DMS79 (cell line): ENCODE measurements at regions not wholly inside any gene's neighbourhood (a gene's known extent, or its start where the extent isn't known, plus 50 kb on each side); places are given as distances from the start of the nearest gene placed in this dataset.

Experiments used
- DNase-seq: peaks from one replicate; lab custom pipeline; 2025; lab: John Stamatoyannopoulos, UW

DNA sequence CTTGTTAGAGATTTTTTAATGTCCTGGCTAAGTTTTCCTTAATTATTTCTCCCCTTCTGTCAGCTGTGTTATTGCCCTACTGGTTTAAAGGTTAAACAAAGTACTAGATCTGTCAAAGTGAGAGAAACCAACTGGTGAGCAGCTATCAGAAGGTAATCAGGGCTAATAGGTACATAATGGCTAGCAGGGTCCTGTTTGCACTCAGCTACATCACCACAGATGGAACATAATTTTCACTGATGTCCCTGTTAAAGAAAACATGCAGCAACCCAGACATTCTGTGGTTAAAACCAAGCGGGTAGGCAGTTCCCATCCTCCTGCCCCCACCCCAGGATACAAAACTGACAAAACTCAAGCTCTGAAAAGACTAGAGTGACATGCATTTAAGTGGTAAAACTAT, 473.9 kb downstream of the NR2F1-AS1 start:
- DNase-seq: no peak

GRCh38 chr5:93101661-93102060, 479.4 kb downstream of the NR2F1-AS1 start:
- DNase-seq: no peak

GRCh38 chr5:93100976-93101375, 480.0 kb downstream of the NR2F1-AS1 start:
- DNase-seq: no peak

DNA sequence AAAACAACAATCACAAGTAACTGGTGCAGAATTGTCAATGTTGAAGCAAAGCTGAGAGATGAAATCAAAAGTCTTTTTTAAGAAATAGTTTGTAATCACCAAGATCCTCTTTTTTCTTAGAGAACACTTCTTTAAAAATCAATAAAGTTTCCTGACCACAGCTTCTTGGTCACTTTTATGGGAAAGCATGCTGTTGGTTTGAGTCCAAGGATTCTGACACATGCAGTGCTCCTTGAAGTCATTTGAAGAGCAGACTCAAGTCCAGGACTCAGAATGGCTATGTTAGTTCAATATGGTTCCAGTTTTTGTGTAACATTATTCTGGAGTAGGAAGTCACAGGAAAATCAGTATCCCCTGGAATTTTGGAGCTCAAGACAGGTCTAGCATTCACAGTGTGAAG, 480.6 kb downstream of the NR2F1-AS1 start:
- peak; percentile 42 for DNase-seq

DNA sequence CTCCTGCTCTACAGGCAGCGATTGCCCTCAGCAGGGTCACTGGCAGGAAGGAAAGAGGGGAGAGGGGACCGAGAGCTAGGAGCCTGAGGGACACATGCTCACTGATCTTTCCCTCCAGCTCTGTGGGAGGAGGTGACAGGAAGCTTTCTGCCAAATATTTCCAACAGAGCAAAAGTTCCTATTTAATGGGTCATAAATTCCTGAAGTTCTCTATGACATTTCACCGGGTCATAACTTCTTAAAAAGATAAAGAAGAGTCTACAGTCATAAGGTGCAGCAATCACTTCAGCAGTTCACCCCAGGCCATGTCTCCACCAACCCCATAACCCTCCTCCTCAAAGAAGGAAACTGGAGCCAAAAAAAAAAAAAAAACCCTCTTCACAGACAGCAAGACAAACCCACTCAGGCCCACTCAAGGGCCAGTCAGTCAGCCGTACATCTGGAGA, 481.1 kb downstream of the NR2F1-AS1 start:
- DNase-seq: peak; percentile 55

GRCh38 chr5:93096561-93096960, 484.5 kb downstream of the NR2F1-AS1 start:
- no peak for DNase-seq

GRCh38 chr5:93092349-93093105, 488.5 kb downstream of the NR2F1-AS1 start:
- no peak for DNase-seq

- DNase-seq: no peak
Observed at GRCh38 chr5:93090698-93091097, 490.3 kb downstream of the NR2F1-AS1 start.

GRCh38 chr5:93088592-93089389, 492.2 kb downstream of the NR2F1-AS1 start:
- no peak for DNase-seq

DNA sequence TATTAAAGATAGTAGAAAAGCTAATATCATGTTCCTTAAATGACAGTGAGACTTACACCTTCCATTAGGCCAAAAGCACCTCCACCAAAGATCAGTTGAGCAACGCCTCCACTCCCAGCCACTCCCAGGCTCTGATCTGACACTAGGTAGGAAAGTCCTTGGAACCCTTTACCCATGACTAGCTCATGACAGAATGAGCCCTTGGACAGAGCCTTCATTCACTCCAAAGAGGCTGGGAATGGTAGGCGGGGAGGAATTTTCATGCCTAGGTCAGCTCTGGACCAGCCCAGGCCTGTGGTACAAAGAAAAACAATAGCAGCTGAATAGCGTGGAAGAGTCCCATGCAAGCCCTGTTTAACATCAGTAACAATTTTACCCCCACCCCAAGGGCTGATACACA, 493.7 kb downstream of the NR2F1-AS1 start:
- DNase-seq: no peak

DNA sequence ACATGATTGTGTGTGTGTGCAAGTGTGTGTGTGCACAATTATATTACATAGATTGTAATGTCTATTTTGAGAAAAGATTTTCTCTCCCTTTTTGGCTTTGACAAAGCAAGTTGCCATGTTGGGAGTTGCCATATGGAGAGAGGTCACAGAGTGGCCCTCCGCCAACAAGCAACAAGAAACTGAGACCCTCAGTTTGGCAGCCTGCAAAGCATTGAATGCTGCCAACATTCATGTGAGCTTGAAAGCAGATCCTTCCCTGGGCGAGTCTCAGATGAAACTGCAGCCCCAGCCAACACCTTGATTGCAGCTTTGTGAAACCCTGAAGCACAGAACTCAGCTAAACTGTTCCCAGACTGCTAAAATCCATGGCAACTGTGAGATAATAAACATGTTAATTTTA, 498.0 kb downstream of the NR2F1-AS1 start:
- no peak for DNase-seq

DNA sequence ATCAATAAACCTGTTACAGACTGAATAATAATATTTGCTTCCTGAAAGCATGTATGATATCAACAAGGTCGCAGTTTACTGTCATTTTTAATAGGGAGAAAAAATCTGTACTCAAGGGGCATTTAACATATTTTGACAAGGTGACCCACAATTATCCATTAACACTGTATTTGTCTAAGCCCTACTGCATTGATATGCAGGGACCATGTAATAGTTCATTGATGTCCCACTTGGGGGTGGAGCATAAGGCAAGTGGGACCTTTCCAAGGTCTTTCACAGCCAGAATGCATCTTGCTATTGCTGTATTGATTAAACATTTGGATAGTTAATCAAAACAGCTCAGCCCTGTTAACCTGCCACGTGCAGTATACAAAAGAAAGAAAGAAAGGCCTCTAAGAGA, 502.0 kb downstream of the NR2F1-AS1 start:
- no peak for DNase-seq

DNA sequence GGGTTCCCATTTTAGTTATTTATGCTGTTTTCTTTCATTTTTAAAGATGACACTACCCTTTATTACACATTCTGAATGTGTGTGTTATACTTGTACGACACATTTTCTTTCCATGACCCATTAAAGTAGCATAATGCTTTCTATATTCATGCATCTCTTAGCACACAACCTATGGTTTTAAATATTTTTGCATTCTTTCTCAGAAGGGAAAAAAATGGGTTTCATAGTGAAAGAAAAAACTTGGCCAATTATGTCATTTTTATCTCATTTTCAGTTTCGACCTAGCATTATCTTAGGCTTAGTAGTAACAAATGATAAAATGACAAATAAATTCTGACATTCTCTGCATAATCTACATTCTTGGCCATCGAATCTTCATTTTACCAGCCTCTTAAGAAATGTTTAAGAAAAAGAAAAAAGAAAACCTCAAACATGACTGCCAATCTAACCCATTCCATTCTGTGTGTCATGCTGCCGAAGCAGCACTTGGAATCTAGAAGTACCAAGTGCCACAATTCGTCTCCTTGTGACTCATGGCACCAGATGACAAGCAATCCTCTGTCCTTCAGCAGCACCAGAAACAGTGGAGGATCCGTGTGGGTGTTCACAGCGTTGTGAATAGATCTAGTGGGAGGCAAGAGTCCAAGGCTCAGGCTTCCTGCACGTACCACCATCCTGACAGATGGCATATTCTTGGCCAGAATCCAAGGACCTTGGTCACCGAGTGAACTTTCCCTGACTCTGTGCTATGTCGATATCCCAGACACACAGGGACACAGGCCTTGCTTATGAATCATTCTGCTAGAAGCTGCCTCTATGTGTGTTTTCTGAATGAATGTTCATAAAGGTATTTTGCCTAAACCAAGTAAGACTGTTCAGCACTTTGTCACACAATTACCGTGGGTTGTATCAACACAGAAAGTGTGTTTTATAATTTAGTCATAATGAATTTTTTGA, 502.7 kb downstream of the NR2F1-AS1 start:
- no peak for DNase-seq

DNA sequence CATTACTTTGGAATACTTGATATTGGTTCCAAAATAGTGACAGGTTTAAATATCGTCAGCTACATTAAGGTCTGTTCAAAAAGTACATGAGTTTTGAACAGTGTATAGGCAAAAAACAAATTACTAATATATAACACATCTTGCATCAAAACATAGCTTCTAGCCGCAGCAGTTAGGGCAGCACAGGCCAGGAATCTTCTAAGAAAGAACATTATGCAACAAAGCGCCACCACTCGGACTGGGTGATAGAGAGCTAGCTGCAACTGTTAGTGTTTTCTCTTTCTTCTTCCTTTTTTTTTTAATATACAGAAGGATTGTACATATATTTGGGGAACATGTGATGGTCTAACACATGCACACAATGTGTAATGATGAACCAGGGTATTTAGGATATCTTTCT, 504.5 kb downstream of the NR2F1-AS1 start:
- no peak for DNase-seq

GRCh38 chr5:93076096-93076495, 504.9 kb downstream of the NR2F1-AS1 start:
- DNase-seq: no peak

GRCh38 chr5:93073547-93073946, 507.5 kb downstream of the NR2F1-AS1 start:
- no peak for DNase-seq

- DNase-seq: no peak
Observed at GRCh38 chr5:93072831-93073459, 508.1 kb downstream of the NR2F1-AS1 start.

DNA sequence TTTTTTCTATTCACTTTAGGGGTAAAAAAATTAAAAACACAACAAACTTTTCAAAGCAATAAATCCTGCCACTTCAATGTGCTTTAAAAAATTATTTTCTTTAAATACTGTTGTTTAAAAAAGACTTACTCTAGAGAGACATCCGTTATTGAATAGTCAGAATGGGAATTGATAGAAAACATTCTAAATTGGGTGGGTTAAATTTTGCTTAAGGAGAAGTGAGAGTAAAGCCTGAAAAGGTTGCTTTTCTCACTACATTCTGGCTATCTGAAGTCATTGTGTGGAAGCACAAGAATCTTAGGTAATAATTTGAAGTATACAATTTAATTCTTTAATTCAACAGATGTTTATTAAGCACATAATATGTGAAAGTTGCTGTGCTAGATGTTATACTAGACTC, 509.3 kb downstream of the NR2F1-AS1 start:
- DNase-seq: no peak

GRCh38 chr5:93070938-93071337, 510.1 kb downstream of the NR2F1-AS1 start:
- no peak for DNase-seq

DNA sequence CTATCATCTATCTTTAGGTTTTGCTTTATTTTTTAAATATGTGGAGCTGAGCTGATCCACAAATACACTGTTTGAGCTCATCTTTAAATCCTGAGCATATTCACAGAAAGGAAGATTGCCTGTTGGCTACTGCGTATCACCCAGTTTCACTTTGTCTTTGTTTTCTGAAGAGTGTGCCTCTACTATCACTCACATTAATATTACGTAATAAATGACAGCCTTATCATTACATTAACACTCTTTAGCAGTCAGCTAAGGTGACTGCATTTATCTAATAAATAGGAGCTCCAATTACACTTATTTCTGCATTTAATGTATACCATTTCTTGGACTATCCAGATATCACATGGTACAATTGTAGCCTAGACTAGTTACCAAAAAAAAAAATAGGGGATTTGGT, 511.7 kb downstream of the NR2F1-AS1 start:
- DNase-seq: no peak

DNA sequence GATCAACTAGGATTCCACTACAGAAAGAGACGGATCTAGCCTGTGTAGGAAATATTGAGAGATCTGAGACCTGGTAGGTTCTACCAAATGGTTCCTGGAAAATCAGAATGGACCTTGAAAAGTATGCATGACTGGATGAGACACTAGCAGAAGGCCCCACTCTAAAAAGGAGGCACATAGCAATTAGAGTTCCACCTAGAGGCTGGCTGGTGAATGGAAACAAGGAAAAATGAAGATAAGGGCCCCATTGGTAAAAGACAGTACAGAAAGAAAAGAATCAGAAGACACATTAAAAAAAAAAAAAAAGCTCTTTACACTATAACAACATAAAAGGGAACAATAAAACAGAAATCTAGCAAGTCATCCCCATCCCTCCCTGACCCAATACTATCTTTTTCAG, 518.5 kb downstream of the NR2F1-AS1 start:
- no peak for DNase-seq

GRCh38 chr5:93058309-93058708, 522.7 kb downstream of the NR2F1-AS1 start:
- DNase-seq: no peak
